ENCODE measurements at regions not wholly inside any gene's neighbourhood (a gene's known extent, or its start where the extent isn't known, plus 50 kb on each side); places are given as distances from the start of the nearest gene placed in this dataset.
A peak's percentile ranks its signal among the peaks of the same experiment; 100 is the strongest.

- H3K27me3 ChIP-seq (ENCODE audit: insufficient read depth, low read length): no peaks in the 10 kb centered on the region
- H3F3A ChIP-seq (ENCODE audit: insufficient read depth, low read length): no peaks in the 10 kb centered on the region
- no peaks in the 10 kb centered on the region for H3K36me3 ChIP-seq (ENCODE audit: insufficient read depth, low read length)
- H3K4me2 ChIP-seq (ENCODE audit: low read length): no peak overlapping the region
- H2AFZ ChIP-seq (ENCODE audit: low read length): no peak overlapping the region
- H3K79me2 ChIP-seq (ENCODE audit: insufficient read depth, low read length): no peaks in the 10 kb centered on the region
- H3K9me2 ChIP-seq (ENCODE audit: low read depth, low read length): no peaks in the 10 kb centered on the region
- H3K27ac ChIP-seq (ENCODE audit: low read depth, low read length, poor library complexity, severe bottlenecking): no peak overlapping the region
- no peak overlapping the region for H3K9ac ChIP-seq (ENCODE audit: low read length)
- no peaks in the 10 kb centered on the region for H3K9me3 ChIP-seq (ENCODE audit: low read length)
- H4K20me1 ChIP-seq (ENCODE audit: insufficient read depth, low read length): no peaks in the 10 kb centered on the region
- H3K4me3 ChIP-seq (ENCODE audit: low read depth, low read length, poor library complexity, severe bottlenecking): no peak overlapping the region
- no peaks in the 10 kb centered on the region for H3K4me1 ChIP-seq (ENCODE audit: insufficient read depth, low read length, severe bottlenecking)
- no peak for TF ChIP-seq CTCF (IDR thresholded peaks at IDR 0.05; ENCODE audit: low read length)
- no peak for TF ChIP-seq EZH2 (IDR thresholded peaks at IDR 0.05; ENCODE audit: borderline replicate concordance, low read length)
Observed at GRCh38 chrX:112148397-112148796, 65.8 kb upstream of the TRPC5 start.

- Histone ChIP-seq H3K9ac (ENCODE audit: low read length) (no peak overlapping the region), H3K9me2 (ENCODE audit: low read depth, low read length) (no peaks in the 10 kb centered on the region), H3F3A (ENCODE audit: insufficient read depth, low read length) (no peaks in the 10 kb centered on the region), H3K27me3 (ENCODE audit: insufficient read depth, low read length) (no peaks in the 10 kb centered on the region), H2AFZ (ENCODE audit: low read length) (no peak overlapping the region), H3K36me3 (ENCODE audit: insufficient read depth, low read length) (no peaks in the 10 kb centered on the region), H3K27ac (ENCODE audit: low read depth, low read length, poor library complexity, severe bottlenecking) (no peak overlapping the region), H3K79me2 (ENCODE audit: insufficient read depth, low read length) (no peaks in the 10 kb centered on the region), H3K4me2 (ENCODE audit: low read length) (no peak overlapping the region), H3K9me3 (ENCODE audit: low read length) (no peaks in the 10 kb centered on the region), H3K4me1 (ENCODE audit: insufficient read depth, low read length, severe bottlenecking) (no peaks in the 10 kb centered on the region), H4K20me1 (ENCODE audit: insufficient read depth, low read length) (no peaks in the 10 kb centered on the region), H3K4me3 (ENCODE audit: low read depth, low read length, poor library complexity, severe bottlenecking) (no peak overlapping the region)
- TF ChIP-seq EZH2 (IDR thresholded peaks at IDR 0.05; ENCODE audit: borderline replicate concordance, low read length) (no peak), CTCF (IDR thresholded peaks at IDR 0.05; ENCODE audit: low read length) (peak; percentile 30; the same call in 1 of the 2 replicates)
Observed at GRCh38 chrX:112147206-112147605, 64.6 kb upstream of the TRPC5 start.

- no peak overlapping the region for H3K4me3 ChIP-seq (ENCODE audit: low read depth, low read length, poor library complexity, severe bottlenecking)
- H2AFZ ChIP-seq (ENCODE audit: low read length): no peak overlapping the region
- no peak overlapping the region for H3K4me2 ChIP-seq (ENCODE audit: low read length)
- H3K4me1 ChIP-seq (ENCODE audit: insufficient read depth, low read length, severe bottlenecking): no peaks in the 10 kb centered on the region
- no peak overlapping the region for H3K27ac ChIP-seq (ENCODE audit: low read depth, low read length, poor library complexity, severe bottlenecking)
- H4K20me1 ChIP-seq (ENCODE audit: insufficient read depth, low read length): no peaks in the 10 kb centered on the region
- no peaks in the 10 kb centered on the region for H3K36me3 ChIP-seq (ENCODE audit: insufficient read depth, low read length)
- no peaks in the 10 kb centered on the region for H3F3A ChIP-seq (ENCODE audit: insufficient read depth, low read length)
- no peaks in the 10 kb centered on the region for H3K79me2 ChIP-seq (ENCODE audit: insufficient read depth, low read length)
- H3K27me3 ChIP-seq (ENCODE audit: insufficient read depth, low read length): no peaks in the 10 kb centered on the region
- TF ChIP-seq EZH2 (IDR thresholded peaks at IDR 0.05; ENCODE audit: borderline replicate concordance, low read length) (no peak), CTCF (IDR thresholded peaks at IDR 0.05; ENCODE audit: low read length) (no peak)
- no peaks in the 10 kb centered on the region for H3K9me3 ChIP-seq (ENCODE audit: low read length)
- H3K9me2 ChIP-seq (ENCODE audit: low read depth, low read length): no peaks in the 10 kb centered on the region
- no peak overlapping the region for H3K9ac ChIP-seq (ENCODE audit: low read length)
Observed at GRCh38 chrX:112137276-112137675, 54.7 kb upstream of the TRPC5 start.

Measured in OCI-LY1 (cell line).